ENCODE measurements at regions not wholly inside any gene's neighbourhood (a gene's known extent, or its start where the extent isn't known, plus 50 kb on each side); places are given as distances from the start of the nearest gene placed in this dataset.

DNA sequence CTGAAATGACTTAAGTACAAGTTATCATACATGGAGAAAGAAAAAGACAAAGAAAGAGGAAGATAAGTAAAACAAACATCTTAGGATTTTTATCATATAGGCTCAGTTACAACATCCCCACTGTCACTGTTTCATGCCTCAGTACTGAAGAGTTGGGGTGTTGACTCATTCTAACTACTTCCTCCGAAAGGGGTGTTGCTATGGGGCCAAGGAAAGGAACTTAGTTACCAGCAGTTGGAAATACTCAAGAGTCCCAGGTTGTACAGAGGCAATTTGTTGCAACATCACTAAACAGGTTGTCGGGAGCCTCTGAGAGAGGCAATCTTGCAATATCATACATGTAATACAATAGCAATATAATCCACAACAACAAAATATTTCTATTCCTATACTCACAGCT lies 1264.7 kb downstream of the PCDH7 start:
- no peak for TF ChIP-seq CTCF (IDR thresholded peaks at IDR 0.05; ENCODE audit: insufficient read depth, low read depth, low read length)

DNA sequence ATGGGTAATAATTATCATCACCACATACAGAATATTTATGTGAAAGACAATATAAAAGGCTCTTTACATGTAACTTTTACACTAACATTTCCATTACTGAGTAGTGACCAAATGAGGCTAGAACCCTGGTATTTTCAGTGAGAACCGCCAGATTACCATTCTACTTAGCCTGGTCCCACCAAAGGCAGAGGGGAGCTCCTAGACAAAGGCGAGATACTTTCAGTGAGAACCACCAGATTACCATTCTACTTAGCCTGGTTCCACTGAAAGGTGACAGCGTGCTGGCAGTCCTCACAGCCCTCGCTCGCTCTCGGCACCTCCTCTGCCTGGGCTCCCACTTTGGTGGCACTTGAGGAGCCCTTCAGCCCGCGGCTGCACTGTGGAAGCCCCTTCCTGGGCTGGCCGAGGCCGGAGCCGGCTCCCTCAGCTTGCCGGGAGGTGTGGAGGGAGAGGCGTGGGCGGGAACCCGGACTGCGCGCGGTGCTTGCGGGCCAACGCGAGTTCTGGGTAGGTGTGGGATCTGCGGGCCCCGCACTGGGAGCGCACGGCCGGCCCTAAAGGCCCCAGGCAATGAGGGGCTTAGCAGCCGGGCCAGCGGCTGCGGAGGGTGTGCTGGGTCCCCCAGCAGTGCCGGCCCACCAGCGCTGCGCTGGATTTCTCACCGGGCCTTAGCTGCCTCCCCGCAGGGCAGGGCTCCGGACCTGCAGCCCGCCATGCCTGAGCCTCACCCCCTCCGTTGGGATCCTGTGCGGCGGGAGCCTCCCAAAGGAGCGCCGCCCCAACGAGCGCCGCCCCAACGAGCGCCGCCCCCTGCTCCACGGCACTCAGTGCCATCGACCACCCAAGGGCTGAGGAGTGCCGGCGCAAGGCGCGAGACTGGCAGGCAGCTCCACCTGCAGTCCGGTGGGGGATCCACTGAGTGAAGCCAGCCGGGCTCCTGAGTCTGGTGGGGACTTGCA lies 1276.1 kb downstream of the PCDH7 start:
- no peak for DNase-seq (ENCODE audit: low read depth)
- TF ChIP-seq CTCF (IDR thresholded peaks at IDR 0.05; ENCODE audit: insufficient read depth, low read depth, low read length), result no peak
- no peak overlapping the region for H3K4me3 ChIP-seq (ENCODE audit: low read depth, low read length)

More for the DNA sequence above, 1264.7 kb downstream of the PCDH7 start:
- H3K4me3 ChIP-seq (ENCODE audit: low read depth, low read length), result no peak overlapping the region
- DNase-seq (ENCODE audit: low read depth), result no peak

GRCh38 chr4:31998807-31999206 lies 1278.6 kb downstream of the PCDH7 start:
- no peak for DNase-seq (ENCODE audit: low read depth)
- H3K4me3 ChIP-seq (ENCODE audit: low read depth, low read length), result no peak overlapping the region
- TF ChIP-seq CTCF (IDR thresholded peaks at IDR 0.05; ENCODE audit: insufficient read depth, low read depth, low read length), result no peak

DNA sequence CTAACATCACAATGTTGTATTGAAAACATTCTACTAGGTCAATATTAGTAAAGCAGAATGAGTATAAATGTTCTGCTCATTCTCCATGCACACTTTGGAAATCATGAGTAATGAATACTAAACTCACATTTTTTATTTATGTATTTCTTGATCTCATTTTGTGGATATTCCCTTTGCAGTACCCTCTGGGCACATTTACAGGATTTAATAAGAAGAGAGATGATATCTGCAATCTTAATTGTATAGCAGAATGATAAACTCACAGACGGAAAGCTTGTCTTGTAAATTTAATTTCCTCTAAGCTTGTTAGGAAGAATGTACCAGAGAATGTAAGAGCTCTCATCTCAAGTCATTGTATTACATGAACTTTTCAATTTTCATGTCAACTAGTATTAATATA lies 1279.7 kb downstream of the PCDH7 start:
- H3K4me3 ChIP-seq (ENCODE audit: low read depth, low read length), result no peak overlapping the region
- TF ChIP-seq CTCF (IDR thresholded peaks at IDR 0.05; ENCODE audit: insufficient read depth, low read depth, low read length), result no peak
- no peak for DNase-seq (ENCODE audit: low read depth)

DNA sequence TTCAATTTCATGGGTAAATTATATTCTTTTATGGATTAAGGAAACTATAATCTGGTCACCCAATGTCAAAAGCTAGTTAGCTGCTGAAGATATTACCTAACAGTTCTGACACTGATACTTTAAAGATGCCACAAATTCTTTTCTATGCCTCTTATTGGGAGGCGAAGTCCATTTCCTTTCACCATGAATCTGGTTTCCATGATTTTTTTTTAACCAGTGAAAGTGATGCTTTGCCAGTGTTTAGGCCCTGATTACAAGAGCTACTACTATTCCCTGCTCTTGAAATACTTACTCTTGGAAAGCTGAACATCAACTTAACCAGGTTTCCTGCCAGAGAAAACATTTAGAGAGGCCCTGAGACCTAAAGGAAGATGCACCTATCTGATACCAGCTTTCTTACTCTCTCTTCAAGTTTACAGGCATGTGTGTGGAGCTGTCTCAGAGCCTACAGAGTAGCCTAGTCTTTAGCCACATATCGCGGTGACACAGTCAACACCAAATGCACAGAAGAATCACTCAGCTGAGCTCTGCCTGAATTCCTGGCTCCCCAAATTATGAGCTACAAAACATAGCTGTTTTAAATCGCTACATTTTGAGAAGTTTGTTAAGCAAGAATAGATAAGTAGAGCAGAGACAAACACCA lies 1280.8 kb downstream of the PCDH7 start:
- no peak for TF ChIP-seq CTCF (IDR thresholded peaks at IDR 0.05; ENCODE audit: insufficient read depth, low read depth, low read length)
- DNase-seq (ENCODE audit: low read depth), result no peak
- no peak overlapping the region for H3K4me3 ChIP-seq (ENCODE audit: low read depth, low read length)

DNA sequence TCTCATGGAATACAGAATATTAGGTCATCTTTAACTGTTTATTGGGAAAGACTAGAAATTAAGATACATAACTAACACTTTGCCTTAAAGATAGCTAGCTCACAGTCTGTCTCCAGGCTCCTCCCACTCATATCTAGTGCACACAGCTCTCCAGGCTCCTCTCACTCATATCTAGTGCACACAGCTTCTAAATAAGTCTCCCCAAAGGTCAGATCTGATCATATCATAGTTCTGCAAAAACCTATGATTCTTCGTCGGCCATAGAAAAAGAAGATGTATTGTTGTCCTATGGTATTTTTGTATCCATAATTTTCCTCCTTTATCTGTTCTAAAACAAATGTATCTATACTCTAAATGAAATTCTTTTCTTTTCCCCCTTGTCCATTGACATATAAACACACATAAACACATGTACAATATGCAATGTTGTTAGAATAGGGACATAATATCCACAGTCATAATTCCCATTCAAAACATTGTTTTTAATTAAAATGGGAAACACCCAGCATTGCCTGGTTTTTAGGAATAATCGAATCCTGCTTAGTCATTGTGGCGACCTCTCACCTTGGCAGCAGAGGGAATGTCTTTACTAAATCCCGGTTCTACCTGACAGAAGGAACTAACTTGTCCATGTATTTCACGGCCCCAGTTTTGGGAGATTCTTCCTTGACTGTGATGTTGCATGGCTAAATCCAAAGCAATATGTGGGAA lies 1282.0 kb downstream of the PCDH7 start:
- TF ChIP-seq CTCF (IDR thresholded peaks at IDR 0.05; ENCODE audit: insufficient read depth, low read depth, low read length), result no peak
- no peak overlapping the region for H3K4me3 ChIP-seq (ENCODE audit: low read depth, low read length)
- DNase-seq (ENCODE audit: low read depth), result no peak
